ENCODE measurements at regions not wholly inside any gene's neighbourhood (a gene's known extent, or its start where the extent isn't known, plus 50 kb on each side); places are given as distances from the start of the nearest gene placed in this dataset.

GRCh38 chr10:8445353-8445752 lies 390.9 kb downstream of the GATA3 start:
- TF ChIP-seq CTCF (conservative IDR thresholded peaks at IDR 0.05; ENCODE audit: low read length): no peak
- no peak for DNase-seq (ENCODE audit: low read depth)

GRCh38 chr10:8449909-8450308 lies 395.4 kb downstream of the GATA3 start:
- TF ChIP-seq CTCF (conservative IDR thresholded peaks at IDR 0.05; ENCODE audit: low read length): no peak
- no peak overlapping the region for H3K4me3 ChIP-seq (ENCODE audit: low read length)
- DNase-seq (ENCODE audit: low read depth): no peak

More at GRCh38 chr10:8445353-8445752, 390.9 kb downstream of the GATA3 start:
- no peak overlapping the region for H3K4me3 ChIP-seq (ENCODE audit: low read length)

GRCh38 chr10:8453587-8453986 lies 399.1 kb downstream of the GATA3 start:
- no peak for TF ChIP-seq CTCF (conservative IDR thresholded peaks at IDR 0.05; ENCODE audit: low read length)
- DNase-seq (ENCODE audit: low read depth): no peak
- H3K4me3 ChIP-seq (ENCODE audit: low read length): no peak overlapping the region

- no peak for TF ChIP-seq CTCF (conservative IDR thresholded peaks at IDR 0.05; ENCODE audit: low read length)
- H3K4me3 ChIP-seq (ENCODE audit: low read length): no peak overlapping the region
- no peak for DNase-seq (ENCODE audit: low read depth)
These were observed 399.9 kb downstream of the GATA3 start for GRCh38 chr10:8454357-8454756.

GRCh38 chr10:8455181-8455580 lies 400.7 kb downstream of the GATA3 start:
- no peak overlapping the region for H3K4me3 ChIP-seq (ENCODE audit: low read length)
- no peak for DNase-seq (ENCODE audit: low read depth)
- no peak for TF ChIP-seq CTCF (conservative IDR thresholded peaks at IDR 0.05; ENCODE audit: low read length)

- no peak overlapping the region for H3K4me3 ChIP-seq (ENCODE audit: low read length)
- no peak for TF ChIP-seq CTCF (conservative IDR thresholded peaks at IDR 0.05; ENCODE audit: low read length)
- no peak for DNase-seq (ENCODE audit: low read depth)
These were observed 401.9 kb downstream of the GATA3 start for GRCh38 chr10:8456386-8456785.

- no peak overlapping the region for H3K4me3 ChIP-seq (ENCODE audit: low read length)
- DNase-seq (ENCODE audit: low read depth): no peak
- no peak for TF ChIP-seq CTCF (conservative IDR thresholded peaks at IDR 0.05; ENCODE audit: low read length)
These were observed 406.1 kb downstream of the GATA3 start for GRCh38 chr10:8460626-8461025.

All from AG10803 (cell line).